ENCODE measurements at regions not wholly inside any gene's neighbourhood (a gene's known extent, or its start where the extent isn't known, plus 50 kb on each side); places are given as distances from the start of the nearest gene placed in this dataset.
"Not testable (repeated sequence)": the region's sequence is repeated elsewhere in the genome, so short reads cannot be mapped to it uniquely, and the experiment has no call there.

DNA sequence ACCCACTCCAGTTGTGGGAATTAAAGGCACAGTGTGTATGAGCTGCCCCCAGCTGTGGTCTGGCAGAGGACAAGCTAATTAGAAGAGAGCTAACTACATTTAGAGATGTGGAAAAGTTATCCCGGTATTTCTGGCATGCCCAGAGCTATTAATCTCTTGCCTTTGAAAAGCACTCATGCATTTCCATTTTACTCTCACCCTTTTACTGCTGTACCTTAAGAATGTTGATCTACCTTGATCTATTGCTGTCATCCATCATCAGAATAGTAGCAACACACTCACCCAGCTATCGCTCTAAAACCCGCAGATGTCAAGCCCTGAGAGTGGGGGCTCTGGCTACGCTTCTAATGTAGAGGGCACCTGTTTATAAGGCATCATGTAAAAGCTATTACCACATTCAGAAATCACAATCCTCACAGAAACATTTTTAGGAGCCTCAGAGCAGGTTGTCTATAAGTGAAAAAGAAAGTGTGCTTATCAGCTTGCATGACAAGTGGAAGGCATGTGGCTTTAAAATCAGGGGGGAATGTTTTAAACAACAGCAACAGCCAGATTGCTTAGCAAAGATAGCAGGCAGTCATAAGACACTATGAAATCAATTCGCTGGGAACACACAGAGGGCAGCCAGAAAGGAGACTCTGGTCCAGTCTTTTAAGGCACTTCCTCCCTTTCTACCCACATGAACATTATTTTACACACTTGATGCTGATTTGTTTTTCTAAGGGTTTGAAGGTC is 224.2 kb upstream of the IRS2 start:
- Mint-ChIP-seq H3K4me1 (no peaks in the 10 kb centered on the region), H3K4me3 (no peak overlapping the region), H3K27me3 (ENCODE audit: low read depth in 3 of 3) (no peaks in the 10 kb centered on the region), H3K36me3 (no peaks in the 10 kb centered on the region), H3K9me3 (no peaks in the 10 kb centered on the region), H3K27ac (no peak overlapping the region)
- DNase-seq: no peak

DNA sequence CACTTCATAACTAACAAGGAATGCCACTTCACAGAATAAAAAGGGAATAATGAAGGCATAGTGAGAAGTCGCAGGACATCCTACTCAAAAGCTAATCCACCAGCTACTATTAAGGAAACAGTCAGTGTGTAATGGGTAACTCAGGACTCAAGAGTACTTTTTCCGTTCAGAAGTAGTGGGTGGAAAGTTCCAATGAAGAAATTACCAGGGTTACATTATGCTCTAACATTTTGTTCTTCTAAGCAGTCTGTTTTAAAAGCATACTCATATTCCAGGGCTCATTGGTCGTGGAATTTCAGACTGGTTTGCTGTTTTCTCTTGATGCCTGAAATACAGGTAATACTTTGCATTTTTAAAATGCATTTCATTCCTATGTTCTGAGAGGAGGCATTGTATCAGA is 222.4 kb upstream of the IRS2 start:
- no peak for DNase-seq
- Mint-ChIP-seq H3K36me3 (no peaks in the 10 kb centered on the region), H3K27me3 (ENCODE audit: low read depth in 3 of 3) (no peaks in the 10 kb centered on the region), H3K4me1 (no peaks in the 10 kb centered on the region), H3K9me3 (no peaks in the 10 kb centered on the region), H3K4me3 (no peak overlapping the region), H3K27ac (no peak overlapping the region)

DNA sequence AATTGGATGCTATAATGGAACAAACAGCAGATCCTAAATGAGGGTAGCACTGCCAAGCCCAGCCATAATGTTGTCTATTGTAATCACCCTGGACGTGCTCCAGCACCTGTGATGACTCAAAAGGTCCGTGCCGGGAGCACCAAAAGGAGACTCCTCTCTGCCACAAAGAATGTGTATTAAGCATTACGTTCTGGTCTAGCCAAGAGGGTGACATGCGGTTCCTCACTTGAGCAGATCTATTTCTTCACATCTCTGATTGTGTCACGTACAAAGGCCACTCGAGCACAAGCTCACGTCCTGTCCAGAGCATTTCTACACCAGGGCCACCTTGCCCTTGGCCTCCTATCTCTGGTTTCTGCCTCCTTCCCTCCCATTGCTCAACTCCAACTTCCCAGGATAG is 219.9 kb upstream of the IRS2 start:
- Mint-ChIP-seq H3K27me3 (ENCODE audit: low read depth in 3 of 3) (no peaks in the 10 kb centered on the region), H3K4me1 (no peaks in the 10 kb centered on the region), H3K27ac (no peak overlapping the region), H3K36me3 (no peaks in the 10 kb centered on the region), H3K4me3 (no peak overlapping the region), H3K9me3 (no peaks in the 10 kb centered on the region)
- no peak for DNase-seq

DNA sequence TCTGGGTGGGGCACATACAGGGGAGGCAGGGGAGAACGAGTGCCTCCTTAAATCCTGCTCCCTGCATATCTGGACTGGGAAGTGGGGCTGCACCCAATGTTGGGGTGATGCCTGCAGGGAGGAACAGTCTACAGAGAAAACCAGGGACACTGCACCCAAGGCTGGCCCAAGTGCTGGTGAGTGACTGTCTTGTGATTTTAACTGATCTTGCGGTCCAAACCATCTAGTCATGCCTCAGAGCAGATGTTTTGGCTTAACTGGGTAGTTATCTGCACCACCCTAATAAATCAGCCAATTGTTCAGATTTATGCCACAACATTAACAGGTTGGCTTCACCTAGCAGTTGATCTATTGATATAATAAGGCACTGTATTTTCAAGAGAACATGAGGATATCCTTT is 219.2 kb upstream of the IRS2 start:
- DNase-seq: no peak
- no peak overlapping the region for H3K27ac Mint-ChIP-seq
- no peak overlapping the region for H3K4me3 Mint-ChIP-seq
- no peaks in the 10 kb centered on the region for H3K9me3 Mint-ChIP-seq
- peaks cover 0 to 3% (median 0%) of the 10 kb centered on the region in 3 donors for H3K27me3 Mint-ChIP-seq (ENCODE audit: low read depth in 3 of 3)
- H3K36me3 Mint-ChIP-seq: no peaks in the 10 kb centered on the region
- H3K4me1 Mint-ChIP-seq: no peaks in the 10 kb centered on the region

DNA sequence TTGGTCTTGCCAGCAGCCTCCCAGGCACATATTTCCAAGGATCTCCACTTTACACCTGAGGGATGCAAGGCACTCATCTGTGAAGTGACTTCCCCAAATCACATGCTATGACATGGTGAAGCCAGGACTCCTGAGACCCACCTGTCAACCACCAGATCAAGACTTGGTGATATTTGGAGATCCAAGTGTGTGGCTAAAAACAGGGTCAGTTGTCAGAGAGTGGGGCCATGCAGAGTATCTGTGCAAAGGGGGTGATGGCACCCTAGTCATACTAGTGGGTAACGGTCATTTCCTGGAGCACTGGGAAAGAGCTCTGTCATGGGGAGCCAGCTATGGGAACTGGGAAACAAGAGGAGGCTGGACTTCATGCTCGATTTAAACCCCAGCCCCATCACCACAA is 218.4 kb upstream of the IRS2 start:
- no peak overlapping the region for H3K4me3 Mint-ChIP-seq
- H3K9me3 Mint-ChIP-seq: no peaks in the 10 kb centered on the region
- no peak for DNase-seq
- peaks cover 0 to 3% (median 0%) of the 10 kb centered on the region in 3 donors for H3K27me3 Mint-ChIP-seq (ENCODE audit: low read depth in 3 of 3)
- no peaks in the 10 kb centered on the region for H3K4me1 Mint-ChIP-seq
- H3K36me3 Mint-ChIP-seq: no peaks in the 10 kb centered on the region
- no peak overlapping the region for H3K27ac Mint-ChIP-seq

DNA sequence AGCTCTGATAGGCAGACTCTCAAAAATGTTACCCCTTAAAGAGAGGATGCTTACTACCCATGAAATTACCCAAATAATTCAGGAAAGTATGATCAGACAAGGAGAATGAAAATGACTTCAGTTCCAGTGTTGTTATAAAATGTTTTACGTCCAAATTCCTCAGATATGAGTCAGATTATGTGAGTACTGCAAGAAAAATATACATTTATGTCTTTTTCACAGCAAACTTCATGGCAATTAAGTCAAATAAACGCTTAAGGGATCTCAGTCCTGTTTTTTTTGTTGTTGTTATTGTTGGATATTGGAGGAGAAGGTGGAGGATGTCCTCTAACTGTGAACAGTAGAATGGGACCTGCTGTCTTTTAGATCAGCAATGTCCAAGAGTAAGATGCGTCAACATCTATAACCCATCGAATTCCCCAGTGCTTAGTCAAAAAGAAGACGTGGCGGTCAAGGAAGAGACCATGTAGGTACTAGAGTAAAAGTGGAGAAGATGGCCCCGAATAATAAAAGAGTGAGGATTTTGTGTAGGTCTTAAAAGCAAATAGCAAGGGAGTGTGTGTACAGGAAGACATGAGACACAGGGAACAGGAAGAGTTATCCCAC is 215.4 kb upstream of the IRS2 start:
- no peak for DNase-seq
- H3K4me1 Mint-ChIP-seq: no peaks in the 10 kb centered on the region
- peaks cover 0 to 3% (median 2%) of the 10 kb centered on the region in 3 donors for H3K27me3 Mint-ChIP-seq (ENCODE audit: low read depth in 3 of 3)
- no peak overlapping the region for H3K27ac Mint-ChIP-seq
- H3K9me3 Mint-ChIP-seq: no peaks in the 10 kb centered on the region
- no peaks in the 10 kb centered on the region for H3K36me3 Mint-ChIP-seq
- no peak overlapping the region for H3K4me3 Mint-ChIP-seq

DNA sequence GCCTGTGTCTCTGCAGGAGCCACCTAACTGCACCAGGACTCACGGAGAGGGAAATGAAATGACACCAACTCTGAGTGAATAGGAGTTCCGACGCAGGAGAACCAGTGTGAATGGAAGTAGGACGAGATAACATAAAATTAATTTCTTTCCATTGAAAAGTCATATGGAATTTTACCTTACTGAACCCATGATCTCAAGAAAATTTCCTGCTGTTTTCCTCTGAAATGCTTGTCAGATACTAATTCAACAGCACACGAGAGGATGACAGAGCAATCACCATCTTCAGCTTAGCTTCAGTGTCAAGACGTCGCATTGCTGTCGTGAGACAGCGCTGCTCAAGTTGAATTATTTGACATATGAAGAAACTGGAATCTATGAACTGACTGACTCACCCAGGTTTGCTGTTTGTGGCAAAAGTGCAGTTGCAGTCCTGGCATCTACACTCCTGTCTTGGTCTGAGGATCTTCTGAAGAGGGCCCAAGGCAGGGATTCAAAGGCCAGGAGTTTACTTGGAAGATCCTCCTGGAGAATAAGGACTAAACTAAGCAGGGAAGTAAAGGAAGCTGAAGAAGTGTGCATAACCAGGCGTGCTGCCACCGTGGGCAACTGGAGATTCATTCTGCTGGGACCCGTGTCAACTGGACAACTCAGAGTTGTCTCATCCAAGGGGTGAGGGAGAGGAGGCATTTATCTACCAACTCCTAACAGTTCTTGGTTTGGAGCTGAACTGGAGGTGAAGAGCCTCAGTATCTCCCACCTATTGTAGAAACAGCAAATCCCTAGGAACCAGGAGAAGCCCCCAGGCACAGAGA is 214.4 kb upstream of the IRS2 start:
- H3K4me1 Mint-ChIP-seq: no peaks in the 10 kb centered on the region
- H3K36me3 Mint-ChIP-seq: no peaks in the 10 kb centered on the region
- peaks cover 0 to 3% (median 2%) of the 10 kb centered on the region in 3 donors for H3K27me3 Mint-ChIP-seq (ENCODE audit: low read depth in 3 of 3)
- no peak overlapping the region for H3K4me3 Mint-ChIP-seq
- no peaks in the 10 kb centered on the region for H3K9me3 Mint-ChIP-seq
- H3K27ac Mint-ChIP-seq: no peak overlapping the region
- DNase-seq: no peak

DNA sequence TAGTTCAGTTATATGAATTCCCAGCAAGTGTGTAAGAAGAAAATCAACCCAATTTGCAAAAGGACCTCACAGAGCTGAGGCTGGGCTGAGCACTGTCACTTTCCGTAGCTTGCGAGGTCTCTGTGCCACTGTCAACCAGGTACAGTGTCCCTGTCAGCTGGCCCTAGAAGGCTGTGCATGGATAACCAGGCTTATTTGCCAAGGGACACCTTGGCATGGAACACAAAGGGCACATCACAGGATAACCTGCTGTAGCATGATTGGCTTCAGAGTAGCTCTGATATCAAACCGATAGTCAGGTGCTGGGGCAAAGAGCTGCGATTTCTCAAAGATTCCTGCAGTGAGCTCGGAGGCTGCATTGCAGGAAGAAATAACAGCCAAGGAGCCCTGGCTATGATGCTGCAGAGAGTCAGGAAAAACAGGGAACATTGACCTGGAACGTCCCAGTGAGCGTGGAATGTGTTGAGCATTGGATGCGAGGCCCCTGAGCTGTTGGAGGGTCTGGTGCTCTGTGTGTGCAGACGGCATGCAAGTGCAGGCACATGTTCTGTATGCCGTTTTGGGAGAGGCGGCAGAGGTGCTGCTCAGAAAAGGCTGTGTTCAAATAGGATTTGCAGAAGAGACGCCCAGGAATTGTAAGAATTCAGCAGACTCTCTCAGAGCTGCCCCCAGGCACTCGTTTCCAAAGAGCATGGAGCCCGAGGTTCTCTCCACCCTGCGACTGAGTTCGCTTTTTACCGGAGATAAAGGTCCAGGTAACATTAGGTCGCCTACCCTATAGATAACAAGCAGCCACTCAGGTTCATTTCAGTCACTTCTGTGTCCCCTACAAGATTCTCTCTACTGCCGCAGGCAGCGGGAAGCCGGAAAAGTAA is 213.5 kb upstream of the IRS2 start:
- no peaks in the 10 kb centered on the region for H3K36me3 Mint-ChIP-seq
- DNase-seq: no peak
- no peak overlapping the region for H3K4me3 Mint-ChIP-seq
- H3K27ac Mint-ChIP-seq: no peak overlapping the region
- H3K27me3 Mint-ChIP-seq (ENCODE audit: low read depth in 3 of 3): peaks cover 0 to 3% (median 2%) of the 10 kb centered on the region in 3 donors
- no peaks in the 10 kb centered on the region for H3K4me1 Mint-ChIP-seq
- no peaks in the 10 kb centered on the region for H3K9me3 Mint-ChIP-seq

DNA sequence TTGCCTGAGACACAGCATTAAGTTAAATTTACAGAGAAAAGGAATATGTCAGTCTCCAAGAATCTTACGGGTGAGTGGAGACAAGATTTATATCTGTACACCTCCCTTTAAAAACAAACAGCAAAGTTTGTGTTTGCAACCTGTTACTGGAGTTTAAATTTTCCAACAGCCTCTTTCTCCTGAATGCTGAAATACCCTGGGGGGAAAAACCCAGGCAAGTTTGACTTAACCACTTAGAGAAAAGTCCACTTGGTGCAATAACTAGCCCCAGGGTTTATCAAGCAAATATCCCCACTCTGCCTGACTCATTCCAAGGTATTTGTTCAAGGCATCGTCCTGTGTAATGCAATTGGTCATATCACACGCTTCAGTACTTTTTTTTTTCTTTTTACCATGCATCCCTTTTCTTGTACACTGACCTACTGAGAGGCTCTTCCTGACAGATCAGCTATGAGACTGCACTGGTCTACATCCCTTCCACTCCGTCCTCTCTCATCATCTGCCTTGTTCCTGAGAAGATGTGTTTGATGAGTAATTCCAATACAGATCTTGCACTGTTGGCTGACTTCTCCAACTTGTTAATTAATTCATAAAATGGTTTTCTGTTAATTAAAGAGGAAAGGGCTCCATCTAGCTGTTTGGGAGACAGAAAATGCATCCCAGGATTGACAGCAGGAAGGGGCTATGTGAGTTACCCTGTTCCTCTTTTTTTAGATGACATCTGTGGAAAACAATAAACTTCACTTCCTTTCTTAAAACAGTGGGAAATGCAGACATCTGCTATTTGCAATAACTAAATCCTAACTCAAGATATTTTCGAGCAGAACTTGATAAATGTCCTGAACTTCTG is 212.5 kb upstream of the IRS2 start:
- DNase-seq: no peak
- Mint-ChIP-seq H3K4me1 (no peaks in the 10 kb centered on the region), H3K27me3 (ENCODE audit: low read depth in 3 of 3) (peaks cover 0 to 5% (median 2%) of the 10 kb centered on the region in 3 donors), H3K27ac (no peak overlapping the region), H3K9me3 (no peaks in the 10 kb centered on the region), H3K4me3 (no peak overlapping the region), H3K36me3 (no peaks in the 10 kb centered on the region)

DNA sequence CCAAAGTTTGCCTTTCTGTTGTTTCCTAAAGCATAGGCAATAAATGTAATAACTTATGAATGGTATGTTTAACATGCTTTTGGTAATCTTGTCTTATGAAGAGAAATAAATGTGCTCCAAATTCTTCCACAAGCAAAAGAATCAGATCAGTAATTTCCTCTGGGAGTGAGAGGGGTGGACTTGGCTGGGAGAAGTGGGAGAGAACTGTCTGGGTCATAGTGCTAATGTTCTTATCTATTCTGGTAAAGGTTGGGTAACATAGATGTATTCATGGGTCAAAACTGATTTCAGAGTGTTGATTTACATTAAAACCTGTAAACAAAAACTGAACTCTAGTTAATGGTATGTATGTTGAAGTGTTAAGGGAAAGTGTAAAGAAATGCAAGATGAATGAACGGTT is 211.7 kb upstream of the IRS2 start:
- DNase-seq: no peak
- no peak overlapping the region for H3K4me3 Mint-ChIP-seq
- no peaks in the 10 kb centered on the region for H3K36me3 Mint-ChIP-seq
- no peaks in the 10 kb centered on the region for H3K9me3 Mint-ChIP-seq
- no peak overlapping the region for H3K27ac Mint-ChIP-seq
- H3K27me3 Mint-ChIP-seq (ENCODE audit: low read depth in 3 of 3): peaks cover 0 to 6% (median 2%) of the 10 kb centered on the region in 3 donors
- H3K4me1 Mint-ChIP-seq: no peaks in the 10 kb centered on the region

DNA sequence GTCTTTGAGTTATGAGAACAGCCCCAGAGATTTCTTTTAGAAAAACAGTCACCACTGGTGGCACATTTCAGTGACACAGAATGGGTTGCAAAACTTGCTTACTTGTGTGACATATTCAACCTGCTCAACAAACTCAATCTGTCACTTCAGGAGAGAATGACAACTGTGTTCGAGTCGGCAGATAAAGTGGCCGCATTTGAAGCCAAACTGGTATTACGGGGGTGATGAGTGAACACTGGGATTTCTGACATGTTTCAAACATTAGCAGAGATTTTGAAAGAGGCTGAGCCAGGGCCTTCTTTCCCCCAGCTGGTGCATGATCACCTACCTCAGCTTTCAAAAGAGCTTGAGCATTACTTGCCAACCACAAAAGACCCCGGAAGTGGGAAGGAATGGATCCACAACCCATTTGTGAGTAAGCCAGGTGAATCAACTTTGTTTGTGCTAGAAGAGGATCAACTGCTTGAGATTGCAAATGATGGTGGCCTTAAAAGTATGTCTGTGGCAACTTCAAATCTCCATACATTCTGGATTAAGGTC is 210.7 kb upstream of the IRS2 start:
- not testable (repeated sequence) for DNase-seq; H3K27ac Mint-ChIP-seq; H3K36me3 Mint-ChIP-seq; H3K4me1 Mint-ChIP-seq; H3K27me3 Mint-ChIP-seq (ENCODE audit: low read depth in 3 of 3); H3K4me3 Mint-ChIP-seq; H3K9me3 Mint-ChIP-seq

DNA sequence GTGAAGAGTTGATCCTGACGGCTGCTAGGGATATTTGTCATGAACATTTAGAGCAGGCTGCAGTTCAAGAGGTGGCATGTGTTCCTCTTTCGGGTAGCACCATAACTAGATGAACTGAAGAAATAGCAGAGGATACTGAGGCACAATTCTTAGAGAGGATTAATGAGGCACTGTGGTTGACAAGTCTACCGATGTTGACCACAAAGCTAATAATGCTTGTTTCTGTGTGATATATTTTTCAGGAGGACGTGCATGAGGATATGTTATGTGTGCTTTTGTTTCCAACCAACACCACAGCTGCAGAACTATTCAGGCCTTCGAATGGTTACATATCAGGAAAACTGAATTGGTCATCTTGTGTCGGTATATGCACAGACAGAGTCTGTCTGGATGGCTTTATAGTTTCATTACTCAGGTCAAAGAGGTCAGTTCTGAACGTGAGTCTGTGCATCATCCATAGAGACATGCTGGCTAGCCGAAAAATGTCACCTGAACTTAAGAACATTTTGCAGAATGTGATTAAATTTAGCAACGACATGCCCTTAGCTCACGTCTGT is 210.1 kb upstream of the IRS2 start:
- no peak for DNase-seq
- peaks cover 0 to 6% (median 2%) of the 10 kb centered on the region in 3 donors for H3K27me3 Mint-ChIP-seq (ENCODE audit: low read depth in 3 of 3)
- no peaks in the 10 kb centered on the region for H3K9me3 Mint-ChIP-seq

More for the DNA sequence above, 210.1 kb upstream of the IRS2 start:
- no peaks in the 10 kb centered on the region for H3K36me3 Mint-ChIP-seq
- no peak overlapping the region for H3K27ac Mint-ChIP-seq
- H3K4me1 Mint-ChIP-seq: no peaks in the 10 kb centered on the region
- H3K4me3 Mint-ChIP-seq: no peak overlapping the region
